ENCODE measurements at regions not wholly inside any gene's neighbourhood (a gene's known extent, or its start where the extent isn't known, plus 50 kb on each side); places are given as distances from the start of the nearest gene placed in this dataset.

GRCh38 chr10:131726076-131726880 lies 174.5 kb upstream of the PPP2R2D start:
- no peak for DNase-seq

- DNase-seq: no peak
Observed at GRCh38 chr10:131726967-131727366, 173.8 kb upstream of the PPP2R2D start.

DNA sequence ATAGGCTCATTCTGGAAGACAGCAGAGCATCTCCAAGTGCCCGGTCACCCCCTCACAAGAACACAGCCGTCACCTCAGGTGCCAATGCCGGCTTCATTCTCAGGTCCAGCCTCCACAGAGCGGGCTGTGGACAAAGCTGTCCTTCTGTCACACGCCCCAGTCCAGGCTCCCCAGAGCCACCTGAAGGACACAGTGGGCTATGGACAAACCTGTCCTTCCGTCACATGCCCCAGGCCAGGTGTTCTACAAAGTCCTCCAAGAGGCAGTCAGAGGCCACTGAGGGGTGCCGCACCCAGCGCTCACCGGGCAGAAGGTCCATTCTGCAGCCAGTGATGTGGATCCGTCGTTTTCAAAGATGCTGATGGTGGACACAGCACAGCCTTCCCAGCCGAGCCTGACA lies 173.2 kb upstream of the PPP2R2D start:
- DNase-seq: no peak

GRCh38 chr10:131728286-131729228 lies 172.3 kb upstream of the PPP2R2D start:
- DNase-seq: no peak

DNA sequence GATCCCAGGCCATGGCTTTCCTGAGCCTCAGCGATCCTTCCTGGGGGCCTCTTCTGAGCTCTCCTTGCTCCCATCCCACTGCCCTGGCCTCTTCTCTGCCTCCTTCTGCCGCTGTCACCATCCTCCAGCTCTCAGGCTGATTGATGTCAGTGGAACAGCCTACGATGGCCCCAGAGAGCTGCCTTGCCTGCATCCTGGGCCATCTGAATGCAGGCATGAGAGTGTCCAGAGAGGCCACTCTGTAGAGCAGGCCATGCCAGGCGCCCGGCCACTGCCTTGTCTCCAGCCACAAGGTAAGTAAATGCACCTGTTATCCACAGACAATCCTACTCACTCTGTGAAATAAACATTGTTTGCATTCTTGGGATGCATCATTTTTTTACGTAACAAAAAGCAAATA lies 171.4 kb upstream of the PPP2R2D start:
- no peak for DNase-seq

DNA sequence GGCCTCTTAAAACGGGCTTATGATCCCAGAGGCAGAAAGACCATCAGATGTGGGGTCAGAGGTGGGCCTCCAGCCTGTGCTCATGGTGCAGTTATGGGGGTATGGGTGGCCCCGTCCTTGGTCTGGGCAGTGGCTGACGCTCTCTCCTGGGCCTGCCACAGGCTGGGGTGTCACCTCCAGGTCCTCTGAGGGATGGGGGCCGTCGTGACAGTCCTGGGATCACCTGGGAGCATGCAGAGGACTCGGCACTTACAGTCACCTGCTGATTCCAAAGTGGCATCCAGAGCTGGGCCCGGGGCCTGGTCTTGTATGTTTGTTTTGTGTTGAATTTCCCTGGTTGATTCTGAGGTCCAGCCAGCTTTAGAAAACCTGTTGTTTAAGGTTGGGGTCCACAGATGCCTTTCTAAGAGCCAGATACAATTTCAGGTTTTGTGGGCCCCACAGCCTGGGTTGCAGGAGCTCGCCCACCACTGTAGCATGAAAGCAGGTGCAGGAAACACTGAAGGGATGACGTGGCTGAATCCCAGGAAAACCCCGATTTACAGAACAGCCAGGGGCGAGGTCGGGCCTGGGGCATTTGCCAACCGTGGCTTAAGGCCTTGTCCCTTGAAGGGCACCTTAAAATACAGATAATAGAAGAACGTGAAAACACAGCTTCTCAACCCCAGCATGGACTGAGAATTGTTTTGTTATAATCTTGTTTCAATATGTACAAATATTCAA lies 170.7 kb upstream of the PPP2R2D start:
- DNase-seq: no peak

DNA sequence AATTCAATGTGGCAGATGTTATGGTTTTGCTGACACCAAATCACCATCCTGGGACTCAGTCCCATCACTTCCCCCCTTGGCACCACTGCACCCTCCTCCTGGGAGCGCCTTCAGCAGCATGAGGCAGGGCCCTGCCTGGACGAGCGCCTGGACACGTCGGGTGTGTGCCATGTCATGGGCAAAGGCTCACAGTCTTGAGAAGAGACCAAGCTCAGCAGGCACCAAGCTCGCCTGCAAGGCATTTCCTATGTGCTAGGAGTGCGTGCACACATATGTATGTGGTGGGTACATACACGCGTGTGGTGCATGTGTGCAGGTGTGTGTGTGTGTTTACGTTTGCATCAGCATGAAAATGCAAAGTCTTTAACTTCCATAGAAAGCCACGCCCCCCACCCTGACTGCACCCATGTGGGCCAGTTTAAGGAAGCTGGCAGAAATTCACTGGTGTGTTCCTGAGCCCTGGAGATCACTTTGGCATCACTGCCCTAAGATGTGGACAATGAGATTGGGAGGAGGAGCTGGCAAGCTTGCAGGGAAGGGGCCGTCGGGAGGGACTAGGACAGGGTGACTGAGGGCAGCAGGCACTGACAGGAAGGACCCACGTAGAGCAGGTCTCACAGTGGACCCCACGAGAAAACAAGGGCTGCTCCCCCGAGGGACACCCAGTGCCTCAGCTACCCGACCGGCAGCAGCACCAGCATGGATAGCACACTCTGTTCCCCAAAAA lies 169.9 kb upstream of the PPP2R2D start:
- DNase-seq: no peak

GRCh38 chr10:131731780-131732630 lies 168.8 kb upstream of the PPP2R2D start:
- DNase-seq: no peak

DNA sequence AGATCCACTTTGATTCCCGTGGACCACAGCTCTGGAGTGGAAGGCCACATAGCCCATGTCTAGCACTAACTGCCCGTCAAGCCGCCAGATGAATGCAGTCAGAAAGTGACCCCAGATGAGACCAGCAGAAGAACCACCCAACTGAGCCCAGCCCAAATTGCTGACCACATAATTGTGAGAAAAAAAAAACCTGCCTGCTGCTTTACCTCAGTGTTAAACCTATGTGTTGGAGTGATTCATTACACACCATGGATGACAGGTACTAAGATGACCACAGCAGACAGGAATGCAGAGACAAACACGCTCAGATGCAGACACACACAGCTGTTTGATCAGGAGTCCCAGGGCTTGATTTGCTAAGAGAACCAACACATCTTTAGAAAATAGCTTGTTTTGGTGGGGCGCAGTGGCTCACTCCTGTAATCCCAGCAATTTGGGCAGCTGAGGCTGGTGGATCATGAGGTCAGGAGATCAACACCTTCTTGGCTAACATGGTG lies 168.1 kb upstream of the PPP2R2D start:
- DNase-seq: no peak

DNA sequence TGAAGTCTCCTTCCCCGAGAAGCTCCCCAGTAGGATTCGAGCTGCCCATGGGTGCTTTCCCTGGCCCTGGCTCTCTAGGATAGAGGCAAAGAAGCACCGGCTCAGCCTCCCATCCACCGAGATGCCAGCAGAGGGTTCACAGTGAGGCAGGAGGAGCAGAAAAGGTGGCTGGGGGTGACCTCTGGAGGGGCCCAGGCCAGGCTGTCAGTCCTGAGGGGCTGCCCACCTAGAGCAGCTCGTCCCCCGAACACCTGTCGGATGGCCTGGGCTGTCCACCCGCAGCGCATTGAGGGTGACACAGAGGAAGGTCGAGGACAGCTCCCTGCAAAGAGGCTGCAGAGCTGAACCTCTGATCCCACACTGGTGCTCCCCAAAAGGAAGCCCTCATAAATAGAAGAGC lies 167.2 kb upstream of the PPP2R2D start:
- DNase-seq: no peak

- DNase-seq: no peak
Observed at GRCh38 chr10:131735577-131735976, 165.2 kb upstream of the PPP2R2D start.

- no peak for DNase-seq
Observed at GRCh38 chr10:131736321-131736980, 164.4 kb upstream of the PPP2R2D start.

- no peak for DNase-seq
Observed at GRCh38 chr10:131737543-131738395, 163.0 kb upstream of the PPP2R2D start.

DNA sequence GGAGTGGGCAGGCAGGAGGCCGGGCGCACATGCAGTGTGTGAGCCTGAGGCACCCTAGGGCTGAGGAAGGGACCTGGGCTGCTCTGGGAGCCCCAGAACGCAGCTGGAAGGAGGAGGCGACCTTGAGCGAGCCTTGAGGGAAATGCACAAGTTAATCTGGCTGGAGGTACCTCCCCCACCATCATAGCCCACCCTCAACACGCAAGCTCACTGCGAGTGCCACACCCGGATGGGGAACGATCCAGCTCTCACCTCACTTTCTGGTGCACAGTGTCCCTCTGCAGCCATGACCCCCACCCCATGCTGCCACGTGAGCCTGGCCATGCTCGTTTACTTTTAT lies 162.4 kb upstream of the PPP2R2D start:
- no peak for DNase-seq

- no peak for DNase-seq
Observed at GRCh38 chr10:131739206-131739605, 161.6 kb upstream of the PPP2R2D start.

GRCh38 chr10:131742500-131742951 lies 158.3 kb upstream of the PPP2R2D start:
- DNase-seq: no peak

DNA sequence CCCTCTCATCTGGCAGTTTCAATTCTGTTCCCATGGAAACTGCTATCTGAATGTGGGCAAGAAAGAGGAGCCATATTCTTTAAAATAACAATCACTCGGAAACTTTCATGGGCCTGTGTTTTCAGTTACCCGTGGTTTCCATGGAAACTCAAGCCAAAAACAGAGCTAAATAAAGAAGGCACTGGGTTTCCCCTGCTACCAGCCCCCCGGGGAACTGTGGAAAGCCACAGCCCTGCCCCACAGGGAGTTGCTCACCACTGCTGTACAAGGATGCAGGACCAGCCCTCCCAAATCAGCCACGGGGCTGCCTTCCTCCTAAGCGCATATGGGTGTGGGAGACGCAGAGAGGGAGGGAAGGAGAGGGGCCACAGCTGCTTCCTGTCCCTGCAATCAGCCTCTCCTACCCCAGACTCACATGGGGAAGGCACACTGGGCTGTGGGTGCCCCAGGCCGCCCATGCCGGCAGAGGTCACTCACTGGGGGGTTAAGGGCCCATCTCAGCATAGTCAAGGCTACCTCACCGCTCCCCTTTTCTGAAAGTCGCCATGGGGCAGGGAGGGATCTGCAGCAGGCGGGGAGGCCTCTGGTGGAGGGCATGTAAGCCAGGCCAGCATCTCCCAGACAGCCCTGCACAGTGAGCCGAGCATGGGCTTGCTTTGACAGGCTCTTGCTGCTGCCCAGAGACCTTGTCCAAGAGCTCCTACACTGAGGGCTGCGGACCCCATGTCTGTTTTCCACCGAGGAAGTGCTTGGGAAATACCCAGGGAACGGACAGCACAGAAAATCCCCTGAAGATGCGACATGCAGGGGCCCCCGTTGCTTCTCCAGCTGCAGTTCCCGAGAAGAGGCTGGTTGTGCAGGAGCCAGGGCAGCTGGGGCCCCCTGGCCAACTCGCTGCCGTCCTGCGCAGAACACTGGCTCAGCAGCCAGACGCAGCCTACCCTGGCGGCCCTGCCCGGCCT lies 157.3 kb upstream of the PPP2R2D start:
- DNase-seq: peak; percentile 54

GRCh38 chr10:131744346-131744745 lies 156.5 kb upstream of the PPP2R2D start:
- no peak for DNase-seq

GRCh38 chr10:131745591-131745990 lies 155.2 kb upstream of the PPP2R2D start:
- no peak for DNase-seq

Data from CD4-positive, alpha-beta T cell treated with Interferon gamma for 1 hour (primary cell).